Bronchial epithelial cell (primary cell): ENCODE measurements at regions not wholly inside any gene's neighbourhood (a gene's known extent, or its start where the extent isn't known, plus 50 kb on each side); places are given as distances from the start of the nearest gene placed in this dataset.

Experiments used
- DNase-seq: peaks from one replicate; pipeline ENCODE4 v3.0.0-alpha.2; 2010; ENCODE audit warnings: low read depth
- FAIRE-seq: peaks from 2 replicates; lab custom pipeline; 2011; peaks lifted over from hg19 to GRCh38; lab: Jason Lieb, UNC
- H3K27me3 ChIP-seq: 2 replicates; pipeline ENCODE4 v1.5.1; 2011; ENCODE audit warnings: low read length; ENCODE audit not compliant: control insufficient read depth, insufficient read depth
- H3K36me3 ChIP-seq: 2 replicates; pipeline ENCODE4 v1.5.1; 2011; ENCODE audit warnings: low read length; ENCODE audit not compliant: control insufficient read depth, insufficient read depth
- H3K4me3 ChIP-seq: 2 replicates; pipeline ENCODE4 v1.5.1; 2011; ENCODE audit warnings: mild to moderate bottlenecking, low read depth, low read length, control low read depth
- TF ChIP-seq, protein P1 (sequence below): IDR thresholded peaks from 2 replicates; pipeline ENCODE4 v1.5.1; 2011; ENCODE audit warnings: mild to moderate bottlenecking, moderate library complexity, low read length, control low read depth, inconsistent platforms; ENCODE audit not compliant: insufficient read depth, severe bottlenecking

- FAIRE-seq (no peak), DNase-seq (no peak)
- no peaks in the 10 kb centered on the region for H3K36me3 ChIP-seq
- TF ChIP-seq, protein P1, sequence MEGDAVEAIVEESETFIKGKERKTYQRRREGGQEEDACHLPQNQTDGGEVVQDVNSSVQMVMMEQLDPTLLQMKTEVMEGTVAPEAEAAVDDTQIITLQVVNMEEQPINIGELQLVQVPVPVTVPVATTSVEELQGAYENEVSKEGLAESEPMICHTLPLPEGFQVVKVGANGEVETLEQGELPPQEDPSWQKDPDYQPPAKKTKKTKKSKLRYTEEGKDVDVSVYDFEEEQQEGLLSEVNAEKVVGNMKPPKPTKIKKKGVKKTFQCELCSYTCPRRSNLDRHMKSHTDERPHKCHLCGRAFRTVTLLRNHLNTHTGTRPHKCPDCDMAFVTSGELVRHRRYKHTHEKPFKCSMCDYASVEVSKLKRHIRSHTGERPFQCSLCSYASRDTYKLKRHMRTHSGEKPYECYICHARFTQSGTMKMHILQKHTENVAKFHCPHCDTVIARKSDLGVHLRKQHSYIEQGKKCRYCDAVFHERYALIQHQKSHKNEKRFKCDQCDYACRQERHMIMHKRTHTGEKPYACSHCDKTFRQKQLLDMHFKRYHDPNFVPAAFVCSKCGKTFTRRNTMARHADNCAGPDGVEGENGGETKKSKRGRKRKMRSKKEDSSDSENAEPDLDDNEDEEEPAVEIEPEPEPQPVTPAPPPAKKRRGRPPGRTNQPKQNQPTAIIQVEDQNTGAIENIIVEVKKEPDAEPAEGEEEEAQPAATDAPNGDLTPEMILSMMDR = no peak
- H3K4me3 ChIP-seq = no peak overlapping the region
- no peaks in the 10 kb centered on the region for H3K27me3 ChIP-seq
Measured at GRCh38 chr10:124336186-124336585, 82.5 kb downstream of the OAT start.

GRCh38 chr10:124333931-124334330 is 84.8 kb downstream of the OAT start:
- TF ChIP-seq, protein P1 = no peak
- no peak for FAIRE-seq
- H3K36me3 ChIP-seq = no peaks in the 10 kb centered on the region
- H3K27me3 ChIP-seq = peaks cover 5% of the 10 kb centered on the region
- no peak overlapping the region for H3K4me3 ChIP-seq
- DNase-seq = no peak

- Histone ChIP-seq H3K27me3 (peaks cover 7% of the 10 kb centered on the region), H3K36me3 (no peaks in the 10 kb centered on the region), H3K4me3 (no peak overlapping the region)
- TF ChIP-seq, protein P1 = no peak
- FAIRE-seq (no peak), DNase-seq (peak; percentile 12)
Measured at GRCh38 chr10:124332426-124332825, 86.3 kb downstream of the OAT start.

DNA sequence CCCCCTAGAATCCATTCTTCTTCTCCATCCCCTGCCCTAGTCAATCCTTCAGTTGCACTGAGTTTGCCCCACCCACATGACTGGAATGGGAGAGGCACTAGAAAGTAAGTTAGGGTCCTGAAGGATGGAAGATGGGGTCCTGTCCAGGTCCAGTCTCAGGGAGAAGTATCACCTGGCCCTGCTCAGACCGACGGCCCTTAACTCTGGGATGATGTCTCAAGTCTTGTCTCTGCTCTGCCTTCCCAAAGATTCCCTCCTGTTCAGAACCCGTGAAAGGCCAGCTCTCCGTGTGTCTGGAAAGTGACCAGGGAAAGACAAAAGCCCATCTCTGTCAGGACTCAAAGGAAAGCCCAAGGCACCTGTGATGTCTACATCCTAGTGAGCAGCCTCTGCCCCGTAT is 88.8 kb downstream of the OAT start:
- no peak overlapping the region for H3K4me3 ChIP-seq
- no peak for DNase-seq
- H3K36me3 ChIP-seq = no peaks in the 10 kb centered on the region
- no peak for FAIRE-seq
- TF ChIP-seq, protein P1 = no peak
- H3K27me3 ChIP-seq = peaks cover 10% of the 10 kb centered on the region

GRCh38 chr10:124329362-124329761 is 89.4 kb downstream of the OAT start:
- DNase-seq = no peak
- no peak for FAIRE-seq
- Histone ChIP-seq H3K4me3 (no peak overlapping the region), H3K27me3 (peaks cover 10% of the 10 kb centered on the region), H3K36me3 (no peaks in the 10 kb centered on the region)
- TF ChIP-seq, protein P1 = no peak

GRCh38 chr10:124328477-124329220 is 90.1 kb downstream of the OAT start:
- Histone ChIP-seq H3K4me3 (no peak overlapping the region), H3K36me3 (no peaks in the 10 kb centered on the region), H3K27me3 (peaks cover 14% of the 10 kb centered on the region)
- no peak for DNase-seq
- no peak for FAIRE-seq
- TF ChIP-seq, protein P1 = no peak
